Vagina (tissue), 2 donors: ENCODE measurements at regions not wholly inside any gene's neighbourhood (a gene's known extent, or its start where the extent isn't known, plus 50 kb on each side); places are given as distances from the start of the nearest gene placed in this dataset.

ENCODE experiments used
- DNase-seq, 2 donors: peaks; one replicate each; pipeline ENCODE4 v3.0.0-alpha.2; 2017; ENCODE audit errors: extremely low spot score in 2 of 2
- H3K27ac ChIP-seq: fragments of 200-600 bp; sonication (generic); one replicate; pipeline ENCODE4 v1.5.1; 2019
- H3K27me3 ChIP-seq: fragments of 200-600 bp; sonication (generic); one replicate; pipeline ENCODE4 v1.5.1; 2019
- H3K36me3 ChIP-seq, 2 donors: fragments of 200-600 bp; sonication (generic); one replicate each; pipeline ENCODE4 v1.5.1; 2017 to 2019
- H3K4me1 ChIP-seq: fragments of 200-600 bp; sonication (generic); one replicate; pipeline ENCODE4 v1.5.1; 2019
- H3K4me3 ChIP-seq, 2 donors: fragments of 200-600 bp; sonication (generic); 1 replicate in 1 of 2; 2 replicates in 1 of 2; pipeline ENCODE4 v1.5.1; 2016 to 2019
- H3K9me3 ChIP-seq: fragments of 200-600 bp; sonication (generic); one replicate; pipeline ENCODE4 v1.5.1; 2019
- POLR2A ChIP-seq, 2 donors: fragments of 450-650 bp; IDR thresholded peaks; one replicate each; pipeline ENCODE4 v1.6.1; 2017; ENCODE audit warnings: antibody characterized with exemption in 2 of 2, mild to moderate bottlenecking in 2 of 2, moderate library complexity in 2 of 2
- POLR2AphosphoS5 ChIP-seq, 2 donors: sonication (generic); formaldehyde crosslinking; IDR thresholded peaks; one replicate each; pipeline ENCODE4 v1.9.0; 2017; ENCODE audit warnings: antibody characterized with exemption in 2 of 2, mild to moderate bottlenecking in 2 of 2, low read depth in 1 of 2; ENCODE audit not compliant: insufficient read depth in 1 of 2
- intact Hi-C: fragments of 100-400 bp; cut with DNase I; formaldehyde crosslinking; loops from one replicate; pipeline ENCODE4 v1.15.1; 2023
- TF ChIP-seq, protein P1 (sequence below), 3 experiments: fragments of 450-650 bp in 2 of 3; fragments of 200-600 bp in 1 of 3; sonication (generic) in 1 of 3; IDR thresholded peaks; one replicate each; pipeline ENCODE4 v1.5.1; 2017 to 2019; ENCODE audit warnings: antibody characterized with exemption in 3 of 3, mild to moderate bottlenecking in 2 of 3, moderate library complexity in 2 of 3

DNA sequence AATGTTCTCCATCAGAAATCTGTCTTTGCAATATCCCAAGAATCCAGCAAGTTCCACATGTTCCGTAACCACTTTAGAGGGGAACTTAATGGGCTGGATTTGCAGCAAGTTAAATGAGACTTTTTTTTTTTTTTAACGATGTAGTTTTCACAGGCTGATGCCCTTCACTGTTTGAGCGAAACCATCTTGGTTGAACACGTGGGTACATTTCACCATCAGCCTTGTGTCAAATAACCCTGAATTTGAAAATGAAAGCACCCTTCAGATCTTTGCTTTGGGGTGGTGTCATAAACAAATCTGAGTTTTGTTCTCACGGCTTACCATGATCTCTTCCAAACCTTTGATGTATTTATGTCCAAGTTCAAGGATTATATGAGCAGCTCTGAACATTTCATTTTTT, 73.7 kb upstream of the EXOC2 start:
- Histone ChIP-seq H3K27me3 (no peaks in the 10 kb centered on the region), H3K9me3 (no peaks in the 10 kb centered on the region), H3K27ac (no peak overlapping the region), H3K4me1 (peaks cover 2% of the 10 kb centered on the region), H3K36me3 (no peaks in the 10 kb centered on the region), H3K4me3 (no peak overlapping the region)
- intact Hi-C loops: no loop called here
- DNase-seq: no peak
- TF ChIP-seq POLR2AphosphoS5 (IDR thresholded peaks at IDR 0.05; ENCODE audit: insufficient read depth in 1 of 2, low read depth in 1 of 2) (no peak), POLR2A (IDR thresholded peaks at IDR 0.05) (no peak)
- TF ChIP-seq, protein P1, sequence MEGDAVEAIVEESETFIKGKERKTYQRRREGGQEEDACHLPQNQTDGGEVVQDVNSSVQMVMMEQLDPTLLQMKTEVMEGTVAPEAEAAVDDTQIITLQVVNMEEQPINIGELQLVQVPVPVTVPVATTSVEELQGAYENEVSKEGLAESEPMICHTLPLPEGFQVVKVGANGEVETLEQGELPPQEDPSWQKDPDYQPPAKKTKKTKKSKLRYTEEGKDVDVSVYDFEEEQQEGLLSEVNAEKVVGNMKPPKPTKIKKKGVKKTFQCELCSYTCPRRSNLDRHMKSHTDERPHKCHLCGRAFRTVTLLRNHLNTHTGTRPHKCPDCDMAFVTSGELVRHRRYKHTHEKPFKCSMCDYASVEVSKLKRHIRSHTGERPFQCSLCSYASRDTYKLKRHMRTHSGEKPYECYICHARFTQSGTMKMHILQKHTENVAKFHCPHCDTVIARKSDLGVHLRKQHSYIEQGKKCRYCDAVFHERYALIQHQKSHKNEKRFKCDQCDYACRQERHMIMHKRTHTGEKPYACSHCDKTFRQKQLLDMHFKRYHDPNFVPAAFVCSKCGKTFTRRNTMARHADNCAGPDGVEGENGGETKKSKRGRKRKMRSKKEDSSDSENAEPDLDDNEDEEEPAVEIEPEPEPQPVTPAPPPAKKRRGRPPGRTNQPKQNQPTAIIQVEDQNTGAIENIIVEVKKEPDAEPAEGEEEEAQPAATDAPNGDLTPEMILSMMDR (IDR thresholded peaks at IDR 0.05): no peak

- DNase-seq: no peak
- H3K4me1 ChIP-seq: peaks cover 8% of the 10 kb centered on the region
- intact Hi-C loops: no loop called here
- H3K27ac ChIP-seq: no peak overlapping the region
- peak overlapping the region; percentile 33 to 38 for H3K4me3 ChIP-seq
- no peaks in the 10 kb centered on the region for H3K9me3 ChIP-seq
- no peaks in the 10 kb centered on the region for H3K36me3 ChIP-seq
- TF ChIP-seq, protein P1 (IDR thresholded peaks at IDR 0.05): no peak
- TF ChIP-seq POLR2AphosphoS5 (IDR thresholded peaks at IDR 0.05; ENCODE audit: insufficient read depth in 1 of 2, low read depth in 1 of 2) (no peak), POLR2A (IDR thresholded peaks at IDR 0.05) (no peak)
- no peaks in the 10 kb centered on the region for H3K27me3 ChIP-seq
Observed at GRCh38 chr6:761997-762396, 69.1 kb upstream of the EXOC2 start.

DNA sequence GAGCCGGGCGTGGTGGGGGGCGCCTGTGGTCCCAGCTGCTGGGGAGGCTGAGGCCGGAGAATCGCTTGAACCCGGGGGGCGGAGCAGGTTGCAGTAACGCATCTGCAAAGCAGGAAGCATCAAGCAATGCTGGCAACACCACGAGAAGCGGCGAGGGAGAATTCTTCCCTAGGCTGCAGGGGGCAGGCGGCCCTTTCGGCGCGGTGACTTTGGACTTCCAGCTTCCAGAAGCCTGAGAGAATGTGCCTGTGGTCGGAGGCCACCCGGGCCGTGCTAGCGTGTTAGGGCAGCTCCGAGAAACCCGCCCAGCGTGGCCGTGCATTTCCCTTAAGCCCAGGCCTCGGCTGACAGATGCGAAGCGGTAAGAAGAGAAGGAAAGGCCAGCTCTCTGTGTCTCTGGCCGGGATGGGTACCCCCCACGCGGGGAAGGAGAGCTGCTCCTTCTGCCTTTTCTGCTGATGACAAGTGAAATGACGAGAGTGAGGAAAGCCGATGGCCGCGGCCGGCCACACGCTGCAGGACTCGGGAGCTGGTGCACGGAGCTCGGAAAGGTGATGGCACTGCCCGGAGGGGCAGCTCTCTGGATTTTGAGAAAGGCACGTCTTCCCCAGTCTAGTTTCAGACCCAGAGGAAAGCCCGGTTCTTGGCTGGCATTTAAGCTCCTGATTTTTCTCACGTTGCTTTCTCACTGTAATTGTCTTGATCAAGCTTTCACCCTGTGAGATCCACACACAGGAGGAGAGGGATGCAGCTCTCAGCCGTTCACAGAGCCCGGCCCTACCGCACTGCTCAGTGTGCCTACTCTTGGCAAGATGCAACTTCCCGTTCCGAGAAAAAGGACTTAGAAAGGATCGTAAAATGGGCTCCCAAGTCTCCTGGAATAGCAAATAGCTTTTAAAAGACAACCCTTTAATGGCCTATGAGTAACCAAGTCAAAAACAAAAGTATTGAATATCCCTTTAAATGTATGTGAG, 68.3 kb upstream of the EXOC2 start:
- DNase-seq: no peak
- no peak overlapping the region for H3K27ac ChIP-seq
- intact Hi-C loops: no loop called here
- TF ChIP-seq POLR2AphosphoS5 (IDR thresholded peaks at IDR 0.05; ENCODE audit: insufficient read depth in 1 of 2, low read depth in 1 of 2) (no peak), POLR2A (IDR thresholded peaks at IDR 0.05) (no peak)
- TF ChIP-seq, protein P1 (IDR thresholded peaks at IDR 0.05): no peak
- H3K4me3 ChIP-seq: peak overlapping the region; percentile 33 to 38
- peaks cover 8% of the 10 kb centered on the region for H3K4me1 ChIP-seq
- H3K27me3 ChIP-seq: no peaks in the 10 kb centered on the region
- H3K36me3 ChIP-seq: no peaks in the 10 kb centered on the region
- H3K9me3 ChIP-seq: no peaks in the 10 kb centered on the region

DNA sequence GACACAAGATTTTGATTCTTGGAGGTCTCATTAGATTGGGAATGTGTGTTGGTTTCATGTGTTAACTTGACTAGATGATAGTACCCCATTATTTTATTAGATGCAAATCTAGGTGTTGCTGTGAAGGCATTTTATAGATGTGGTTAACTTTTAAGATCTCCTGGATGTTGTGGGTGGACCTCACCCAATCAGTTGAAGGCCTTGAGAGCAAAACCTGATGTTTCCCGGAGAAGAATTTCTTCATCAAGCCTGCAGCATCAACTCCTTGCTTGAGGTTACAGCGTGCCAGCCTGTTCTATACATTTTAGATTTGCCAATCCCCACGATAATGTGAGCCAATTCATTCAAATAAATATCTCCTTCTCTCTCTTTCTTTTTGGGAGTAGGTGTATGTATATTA, 66.8 kb upstream of the EXOC2 start:
- H3K4me3 ChIP-seq: no peak overlapping the region
- H3K27ac ChIP-seq: no peak overlapping the region
- DNase-seq: no peak
- H3K9me3 ChIP-seq: no peaks in the 10 kb centered on the region
- intact Hi-C loops: no loop called here
- H3K27me3 ChIP-seq: no peaks in the 10 kb centered on the region
- no peaks in the 10 kb centered on the region for H3K36me3 ChIP-seq
- no peak for TF ChIP-seq POLR2AphosphoS5 (IDR thresholded peaks at IDR 0.05; ENCODE audit: insufficient read depth in 1 of 2, low read depth in 1 of 2)
- TF ChIP-seq, protein P1 (IDR thresholded peaks at IDR 0.05): no peak
- peaks cover 8% of the 10 kb centered on the region for H3K4me1 ChIP-seq

DNA sequence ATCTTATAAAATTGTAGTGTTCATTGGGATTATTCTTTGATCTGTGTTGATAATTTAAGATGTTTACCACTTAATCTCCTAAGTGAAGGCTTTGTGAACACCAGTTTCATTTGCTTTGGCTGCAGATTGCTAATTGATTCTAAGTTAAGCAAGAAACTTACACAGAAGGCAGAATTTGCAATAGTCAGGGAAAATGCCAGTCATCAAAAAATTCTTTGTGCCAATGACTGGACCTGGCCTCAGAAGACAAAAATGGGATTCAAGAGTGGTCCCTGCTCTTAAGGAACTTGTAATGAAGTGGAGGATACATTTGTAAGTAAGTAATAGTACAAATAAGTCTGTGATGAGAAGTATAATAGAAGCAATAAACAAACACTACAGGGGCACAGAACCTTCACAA, 63.3 kb upstream of the EXOC2 start:
- no peak overlapping the region for H3K27ac ChIP-seq
- H3K4me1 ChIP-seq: peaks cover 2% of the 10 kb centered on the region
- TF ChIP-seq POLR2A (IDR thresholded peaks at IDR 0.05): no peak
- intact Hi-C loops: no loop called here
- no peaks in the 10 kb centered on the region for H3K36me3 ChIP-seq
- H3K27me3 ChIP-seq: no peaks in the 10 kb centered on the region
- H3K9me3 ChIP-seq: no peaks in the 10 kb centered on the region
- H3K4me3 ChIP-seq: no peak overlapping the region
- DNase-seq: no peak
